SU-DHL-6 (cell line): ENCODE measurements at regions not wholly inside any gene's neighbourhood (a gene's known extent, or its start where the extent isn't known, plus 50 kb on each side); places are given as distances from the start of the nearest gene placed in this dataset.

Experiments used
- H2AFZ ChIP-seq: fragments of 200-600 bp; sonication (generic); 2 replicates; pipeline ENCODE4 v1.6.1; 2014; ENCODE audit warnings: low read depth, mild to moderate bottlenecking, moderate library complexity, mixed read lengths, antibody characterized with exemption, low read length; ENCODE audit not compliant: severe bottlenecking
- H3F3A ChIP-seq: fragments of 200-600 bp; shearing (Covaris generic); 2 replicates; pipeline ENCODE4 v1.6.0; 2016; ENCODE audit warnings: antibody characterized with exemption, mild to moderate bottlenecking; ENCODE audit not compliant: insufficient read depth
- H3K27ac ChIP-seq: fragments of 200-600 bp; sonication (generic); 2 replicates; pipeline ENCODE4 v1.5.1; 2016; ENCODE audit warnings: low read depth, mild to moderate bottlenecking, low read length, moderate library complexity, mixed read lengths
- H3K27me3 ChIP-seq: fragments of 200-600 bp; sonication (generic), shearing (Covaris generic); 2 replicates; pipeline ENCODE4 v1.6.0; 2014; ENCODE audit warnings: mild to moderate bottlenecking, low read length
- H3K36me3 ChIP-seq: fragments of 200-600 bp; sonication (generic); 2 replicates; pipeline ENCODE4 v1.6.1; 2014; ENCODE audit warnings: mild to moderate bottlenecking, low read length, mixed read lengths
- H3K4me2 ChIP-seq: fragments of 300-600, 200-600 bp; shearing (Covaris generic), sonication (generic); 2 replicates; pipeline ENCODE4 v1.6.0; 2014; ENCODE audit warnings: low read length, low read depth, mild to moderate bottlenecking; ENCODE audit not compliant: poor library complexity, severe bottlenecking
- H3K4me3 ChIP-seq: fragments of 200-600 bp; sonication (generic); 2 replicates; pipeline ENCODE4 v1.5.1; 2014; ENCODE audit warnings: antibody characterized with exemption, low read length, mild to moderate bottlenecking, mixed read lengths; ENCODE audit not compliant: insufficient read depth, poor library complexity, severe bottlenecking
- H3K79me2 ChIP-seq: fragments of 200-600 bp; sonication (generic); 2 replicates; pipeline ENCODE4 v1.6.1; 2014; ENCODE audit warnings: mild to moderate bottlenecking, low read length, moderate library complexity; ENCODE audit not compliant: insufficient read depth
- H3K9ac ChIP-seq: fragments of 200-600 bp; sonication (generic); 2 replicates; pipeline ENCODE4 v1.7.0; 2014; ENCODE audit warnings: mild to moderate bottlenecking, low read length
- H3K9me2 ChIP-seq: fragments of 200-600 bp; sonication (generic); replicated peaks from 2 replicates; pipeline ENCODE4 v1.6.1; 2014; ENCODE audit warnings: low read length; ENCODE audit not compliant: insufficient read depth
- H3K9me3 ChIP-seq: fragments of 200-600 bp; sonication (generic); 2 replicates; pipeline ENCODE4 v1.6.1; 2014; ENCODE audit warnings: low read length, mixed read lengths; ENCODE audit not compliant: insufficient read depth
- H4K20me1 ChIP-seq: fragments of 200-600 bp; sonication (generic); 2 replicates; pipeline ENCODE4 v1.6.1; 2014; ENCODE audit warnings: low read depth, mild to moderate bottlenecking, antibody characterized with exemption, low read length, moderate library complexity, mixed read lengths
- EZH2phosphoT487 ChIP-seq: fragments of 200-600 bp; sonication (generic), shearing (Covaris generic); conservative IDR thresholded peaks from 2 replicates; pipeline ENCODE4 v1.6.1; 2018; ENCODE audit warnings: mild to moderate bottlenecking, antibody characterized with exemption, low read length, moderate library complexity, mixed read lengths
- TF ChIP-seq, protein P1 (sequence below): fragments of 200-600 bp; sonication (generic); IDR thresholded peaks from one replicate; pipeline ENCODE4 v1.5.1; 2017; ENCODE audit warnings: antibody characterized with exemption, mild to moderate bottlenecking, low read length, moderate library complexity; ENCODE audit not compliant: insufficient read depth, poor library complexity, severe bottlenecking

DNA sequence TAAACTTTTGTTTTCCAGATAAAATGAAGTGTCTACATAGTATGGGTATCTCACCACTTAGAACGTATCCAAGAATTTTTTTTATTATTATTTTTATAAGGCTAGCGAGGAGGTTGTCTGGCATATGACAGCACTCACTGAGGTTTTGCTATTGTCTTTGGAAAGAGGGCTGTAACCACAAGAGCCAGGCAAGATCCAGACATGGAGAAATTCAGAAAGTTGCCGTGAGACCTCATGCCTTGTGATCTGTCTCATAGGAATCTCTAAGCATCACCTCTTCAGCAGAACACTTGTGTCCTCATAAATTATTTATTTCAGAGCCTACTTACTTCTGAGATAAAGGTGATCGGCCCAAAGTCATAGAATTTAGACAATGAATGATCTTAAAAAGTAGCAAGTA is 410.8 kb downstream of the CDH11 start:
- H4K20me1 ChIP-seq: no peaks in the 10 kb centered on the region
- H3K27me3 ChIP-seq: no peaks in the 10 kb centered on the region
- no peak overlapping the region for H3K4me2 ChIP-seq
- H3F3A ChIP-seq: no peaks in the 10 kb centered on the region
- H3K9ac ChIP-seq: no peak overlapping the region
- H3K36me3 ChIP-seq: no peaks in the 10 kb centered on the region
- no peaks in the 10 kb centered on the region for H3K79me2 ChIP-seq
- no peak overlapping the region for H2AFZ ChIP-seq
- H3K4me3 ChIP-seq: no peak overlapping the region
- no peaks in the 10 kb centered on the region for H3K9me2 ChIP-seq
- no peak overlapping the region for H3K27ac ChIP-seq
- no peak for TF ChIP-seq EZH2phosphoT487
- TF ChIP-seq, protein P1, sequence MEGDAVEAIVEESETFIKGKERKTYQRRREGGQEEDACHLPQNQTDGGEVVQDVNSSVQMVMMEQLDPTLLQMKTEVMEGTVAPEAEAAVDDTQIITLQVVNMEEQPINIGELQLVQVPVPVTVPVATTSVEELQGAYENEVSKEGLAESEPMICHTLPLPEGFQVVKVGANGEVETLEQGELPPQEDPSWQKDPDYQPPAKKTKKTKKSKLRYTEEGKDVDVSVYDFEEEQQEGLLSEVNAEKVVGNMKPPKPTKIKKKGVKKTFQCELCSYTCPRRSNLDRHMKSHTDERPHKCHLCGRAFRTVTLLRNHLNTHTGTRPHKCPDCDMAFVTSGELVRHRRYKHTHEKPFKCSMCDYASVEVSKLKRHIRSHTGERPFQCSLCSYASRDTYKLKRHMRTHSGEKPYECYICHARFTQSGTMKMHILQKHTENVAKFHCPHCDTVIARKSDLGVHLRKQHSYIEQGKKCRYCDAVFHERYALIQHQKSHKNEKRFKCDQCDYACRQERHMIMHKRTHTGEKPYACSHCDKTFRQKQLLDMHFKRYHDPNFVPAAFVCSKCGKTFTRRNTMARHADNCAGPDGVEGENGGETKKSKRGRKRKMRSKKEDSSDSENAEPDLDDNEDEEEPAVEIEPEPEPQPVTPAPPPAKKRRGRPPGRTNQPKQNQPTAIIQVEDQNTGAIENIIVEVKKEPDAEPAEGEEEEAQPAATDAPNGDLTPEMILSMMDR: no peak
- no peaks in the 10 kb centered on the region for H3K9me3 ChIP-seq

DNA sequence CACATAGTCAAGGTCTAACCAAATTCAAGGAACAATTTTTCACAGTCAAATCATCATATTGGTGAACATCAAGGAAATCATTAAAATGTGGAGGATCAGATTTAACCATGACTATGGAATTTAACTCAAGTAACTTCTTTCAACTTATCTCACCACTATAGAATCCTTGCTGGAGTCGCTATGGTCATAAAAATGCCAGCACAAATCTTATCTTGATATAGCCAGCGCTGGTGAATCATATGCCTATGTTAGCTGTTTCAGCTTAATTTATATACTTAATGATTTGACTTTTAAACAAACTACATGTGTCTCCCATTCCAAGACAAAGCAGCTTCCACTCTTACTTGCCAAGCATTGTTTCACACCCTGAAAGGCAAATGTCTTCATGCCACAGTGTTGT is 416.4 kb downstream of the CDH11 start:
- Histone ChIP-seq H3K9ac (no peak overlapping the region), H4K20me1 (no peaks in the 10 kb centered on the region), H3F3A (no peaks in the 10 kb centered on the region), H3K79me2 (no peaks in the 10 kb centered on the region), H3K27me3 (no peaks in the 10 kb centered on the region), H3K27ac (no peak overlapping the region), H3K9me2 (no peaks in the 10 kb centered on the region), H3K9me3 (no peaks in the 10 kb centered on the region), H3K4me2 (no peak overlapping the region), H2AFZ (no peak overlapping the region), H3K36me3 (no peaks in the 10 kb centered on the region), H3K4me3 (no peak overlapping the region)
- TF ChIP-seq, protein P1: no peak
- no peak for TF ChIP-seq EZH2phosphoT487

DNA sequence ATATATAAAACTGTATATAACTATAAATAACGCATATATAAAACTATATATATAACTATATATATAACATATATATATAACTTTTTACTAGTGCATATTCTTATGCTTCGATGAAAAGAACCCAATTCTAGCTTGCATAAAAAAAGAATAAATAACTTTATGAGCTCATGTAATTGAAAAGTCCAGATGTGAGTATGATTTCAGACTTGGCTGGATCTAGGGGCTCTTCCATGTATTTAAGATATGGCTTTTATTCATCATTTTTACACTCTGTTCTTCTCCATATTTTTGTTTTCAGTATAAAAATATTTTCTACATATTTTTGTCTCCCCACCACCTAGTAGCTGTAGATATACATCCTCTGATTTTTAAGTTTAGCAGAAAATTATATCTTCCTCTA is 417.5 kb downstream of the CDH11 start:
- Histone ChIP-seq H4K20me1 (no peaks in the 10 kb centered on the region), H3K9ac (no peak overlapping the region), H3K9me2 (no peaks in the 10 kb centered on the region), H3K36me3 (no peaks in the 10 kb centered on the region), H3K79me2 (no peaks in the 10 kb centered on the region), H2AFZ (no peak overlapping the region), H3K9me3 (no peaks in the 10 kb centered on the region), H3K4me2 (no peak overlapping the region), H3K4me3 (no peak overlapping the region), H3K27me3 (no peaks in the 10 kb centered on the region), H3K27ac (no peak overlapping the region), H3F3A (no peaks in the 10 kb centered on the region)
- no peak for TF ChIP-seq EZH2phosphoT487
- TF ChIP-seq, protein P1: no peak
